ENCODE measurements at regions not wholly inside any gene's neighbourhood (a gene's known extent, or its start where the extent isn't known, plus 50 kb on each side); places are given as distances from the start of the nearest gene placed in this dataset.

GRCh38 chr5:26625099-26625498 lies 413.3 kb downstream of the CDH9 start:
- TF ChIP-seq EZH2phosphoT487 (IDR thresholded peaks at IDR 0.05; ENCODE audit: low read length) (no peak), CTCF (IDR thresholded peaks at IDR 0.05; ENCODE audit: low read length) (no peak)

All from MM.1S (cell line).